ENCODE measurements at regions not wholly inside any gene's neighbourhood (a gene's known extent, or its start where the extent isn't known, plus 50 kb on each side); places are given as distances from the start of the nearest gene placed in this dataset.

- H3K36me3 ChIP-seq (ENCODE audit: insufficient read depth, low read length), result no peaks in the 10 kb centered on the region
- H3K79me2 ChIP-seq (ENCODE audit: insufficient read depth, low read length), result no peaks in the 10 kb centered on the region
- no peak overlapping the region for H3K4me2 ChIP-seq (ENCODE audit: low read length)
- H3K4me1 ChIP-seq (ENCODE audit: insufficient read depth, low read length, severe bottlenecking), result no peaks in the 10 kb centered on the region
- H3K27me3 ChIP-seq (ENCODE audit: insufficient read depth, low read length), result no peaks in the 10 kb centered on the region
- no peaks in the 10 kb centered on the region for H3K9me3 ChIP-seq (ENCODE audit: low read length)
- no peaks in the 10 kb centered on the region for H3K9me2 ChIP-seq (ENCODE audit: low read depth, low read length)
- no peaks in the 10 kb centered on the region for H4K20me1 ChIP-seq (ENCODE audit: insufficient read depth, low read length)
- H3F3A ChIP-seq (ENCODE audit: insufficient read depth, low read length), result no peaks in the 10 kb centered on the region
- H3K9ac ChIP-seq (ENCODE audit: low read length), result no peak overlapping the region
- no peak overlapping the region for H2AFZ ChIP-seq (ENCODE audit: low read length)
- no peak overlapping the region for H3K27ac ChIP-seq (ENCODE audit: low read depth, low read length, poor library complexity, severe bottlenecking)
- TF ChIP-seq CTCF (IDR thresholded peaks at IDR 0.05; ENCODE audit: low read length) (no peak), EZH2 (IDR thresholded peaks at IDR 0.05; ENCODE audit: borderline replicate concordance, low read length) (no peak)
- H3K4me3 ChIP-seq (ENCODE audit: low read depth, low read length, poor library complexity, severe bottlenecking), result no peak overlapping the region
These were observed 994.5 kb upstream of the TENM4 start for GRCh38 chr11:80435345-80435744.

GRCh38 chr11:80432057-80432456, 991.2 kb upstream of the TENM4 start:
- Histone ChIP-seq H3F3A (ENCODE audit: insufficient read depth, low read length) (no peaks in the 10 kb centered on the region), H2AFZ (ENCODE audit: low read length) (no peak overlapping the region), H3K9me2 (ENCODE audit: low read depth, low read length) (no peaks in the 10 kb centered on the region)

GRCh38 chr11:80424012-80424695, 983.3 kb upstream of the TENM4 start:
- no peaks in the 10 kb centered on the region for H4K20me1 ChIP-seq (ENCODE audit: insufficient read depth, low read length)
- no peak overlapping the region for H3K4me2 ChIP-seq (ENCODE audit: low read length)
- H3K9me3 ChIP-seq (ENCODE audit: low read length), result no peaks in the 10 kb centered on the region
- H3K27ac ChIP-seq (ENCODE audit: low read depth, low read length, poor library complexity, severe bottlenecking), result no peak overlapping the region
- no peaks in the 10 kb centered on the region for H3K4me1 ChIP-seq (ENCODE audit: insufficient read depth, low read length, severe bottlenecking)
- H3K9me2 ChIP-seq (ENCODE audit: low read depth, low read length), result no peaks in the 10 kb centered on the region
- H3K27me3 ChIP-seq (ENCODE audit: insufficient read depth, low read length), result no peaks in the 10 kb centered on the region
- H3K79me2 ChIP-seq (ENCODE audit: insufficient read depth, low read length), result no peaks in the 10 kb centered on the region
- H3K36me3 ChIP-seq (ENCODE audit: insufficient read depth, low read length), result no peaks in the 10 kb centered on the region
- H3F3A ChIP-seq (ENCODE audit: insufficient read depth, low read length), result no peaks in the 10 kb centered on the region
- H3K4me3 ChIP-seq (ENCODE audit: low read depth, low read length, poor library complexity, severe bottlenecking), result no peak overlapping the region
- H2AFZ ChIP-seq (ENCODE audit: low read length), result no peak overlapping the region
- no peak for TF ChIP-seq EZH2 (IDR thresholded peaks at IDR 0.05; ENCODE audit: borderline replicate concordance, low read length)
- H3K9ac ChIP-seq (ENCODE audit: low read length), result no peak overlapping the region

More at GRCh38 chr11:80432057-80432456, 991.2 kb upstream of the TENM4 start:
- Histone ChIP-seq H3K27me3 (ENCODE audit: insufficient read depth, low read length) (no peaks in the 10 kb centered on the region), H3K4me2 (ENCODE audit: low read length) (no peak overlapping the region), H3K79me2 (ENCODE audit: insufficient read depth, low read length) (no peaks in the 10 kb centered on the region), H3K4me1 (ENCODE audit: insufficient read depth, low read length, severe bottlenecking) (no peaks in the 10 kb centered on the region), H3K27ac (ENCODE audit: low read depth, low read length, poor library complexity, severe bottlenecking) (no peak overlapping the region), H3K36me3 (ENCODE audit: insufficient read depth, low read length) (no peaks in the 10 kb centered on the region), H3K9ac (ENCODE audit: low read length) (no peak overlapping the region), H3K9me3 (ENCODE audit: low read length) (no peaks in the 10 kb centered on the region), H4K20me1 (ENCODE audit: insufficient read depth, low read length) (no peaks in the 10 kb centered on the region), H3K4me3 (ENCODE audit: low read depth, low read length, poor library complexity, severe bottlenecking) (no peak overlapping the region)
- TF ChIP-seq EZH2 (IDR thresholded peaks at IDR 0.05; ENCODE audit: borderline replicate concordance, low read length) (no peak), CTCF (IDR thresholded peaks at IDR 0.05; ENCODE audit: low read length) (no peak)

GRCh38 chr11:80420374-80420773, 979.5 kb upstream of the TENM4 start:
- Histone ChIP-seq H3K27me3 (ENCODE audit: insufficient read depth, low read length) (no peaks in the 10 kb centered on the region), H3K27ac (ENCODE audit: low read depth, low read length, poor library complexity, severe bottlenecking) (no peak overlapping the region), H3F3A (ENCODE audit: insufficient read depth, low read length) (no peaks in the 10 kb centered on the region), H3K9me2 (ENCODE audit: low read depth, low read length) (no peaks in the 10 kb centered on the region), H3K36me3 (ENCODE audit: insufficient read depth, low read length) (no peaks in the 10 kb centered on the region), H3K4me2 (ENCODE audit: low read length) (no peak overlapping the region), H3K4me3 (ENCODE audit: low read depth, low read length, poor library complexity, severe bottlenecking) (no peak overlapping the region), H4K20me1 (ENCODE audit: insufficient read depth, low read length) (no peaks in the 10 kb centered on the region), H3K9ac (ENCODE audit: low read length) (no peak overlapping the region), H2AFZ (ENCODE audit: low read length) (no peak overlapping the region), H3K79me2 (ENCODE audit: insufficient read depth, low read length) (no peaks in the 10 kb centered on the region), H3K9me3 (ENCODE audit: low read length) (no peaks in the 10 kb centered on the region), H3K4me1 (ENCODE audit: insufficient read depth, low read length, severe bottlenecking) (no peaks in the 10 kb centered on the region)
- TF ChIP-seq CTCF (IDR thresholded peaks at IDR 0.05; ENCODE audit: low read length) (no peak), EZH2 (IDR thresholded peaks at IDR 0.05; ENCODE audit: borderline replicate concordance, low read length) (no peak)

All from OCI-LY1 (cell line).